ENCODE measurements at regions not wholly inside any gene's neighbourhood (a gene's known extent, or its start where the extent isn't known, plus 50 kb on each side); places are given as distances from the start of the nearest gene placed in this dataset.

GRCh38 chr5:124922255-124922975 lies 176.0 kb upstream of the ZNF608 start:
- TF ChIP-seq, protein P1, sequence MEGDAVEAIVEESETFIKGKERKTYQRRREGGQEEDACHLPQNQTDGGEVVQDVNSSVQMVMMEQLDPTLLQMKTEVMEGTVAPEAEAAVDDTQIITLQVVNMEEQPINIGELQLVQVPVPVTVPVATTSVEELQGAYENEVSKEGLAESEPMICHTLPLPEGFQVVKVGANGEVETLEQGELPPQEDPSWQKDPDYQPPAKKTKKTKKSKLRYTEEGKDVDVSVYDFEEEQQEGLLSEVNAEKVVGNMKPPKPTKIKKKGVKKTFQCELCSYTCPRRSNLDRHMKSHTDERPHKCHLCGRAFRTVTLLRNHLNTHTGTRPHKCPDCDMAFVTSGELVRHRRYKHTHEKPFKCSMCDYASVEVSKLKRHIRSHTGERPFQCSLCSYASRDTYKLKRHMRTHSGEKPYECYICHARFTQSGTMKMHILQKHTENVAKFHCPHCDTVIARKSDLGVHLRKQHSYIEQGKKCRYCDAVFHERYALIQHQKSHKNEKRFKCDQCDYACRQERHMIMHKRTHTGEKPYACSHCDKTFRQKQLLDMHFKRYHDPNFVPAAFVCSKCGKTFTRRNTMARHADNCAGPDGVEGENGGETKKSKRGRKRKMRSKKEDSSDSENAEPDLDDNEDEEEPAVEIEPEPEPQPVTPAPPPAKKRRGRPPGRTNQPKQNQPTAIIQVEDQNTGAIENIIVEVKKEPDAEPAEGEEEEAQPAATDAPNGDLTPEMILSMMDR (IDR thresholded peaks at IDR 0.05), result no peak
- TF ChIP-seq REST (IDR thresholded peaks at IDR 0.05), result no peak
- no peak for TF ChIP-seq GATA3 (IDR thresholded peaks at IDR 0.05; ENCODE audit: borderline replicate concordance)
- TF ChIP-seq CHD2 (IDR thresholded peaks at IDR 0.05; ENCODE audit: low read length, partially characterized antibody), result no peak
